Muscle of leg (tissue), 3 donors: ENCODE measurements at regions not wholly inside any gene's neighbourhood (a gene's known extent, or its start where the extent isn't known, plus 50 kb on each side); places are given as distances from the start of the nearest gene placed in this dataset.

Experiments used
- DNase-seq: peaks from one replicate; pipeline ENCODE4 v3.0.0; 2013
- H3K27ac ChIP-seq: one replicate; pipeline ENCODE4 v1.5.1; 2013; ENCODE audit warnings: mild to moderate bottlenecking, low read length, control low read depth
- H3K27me3 ChIP-seq: one replicate; pipeline ENCODE4 v1.6.1; 2013; ENCODE audit warnings: low read length; ENCODE audit not compliant: control insufficient read depth, insufficient read depth
- H3K36me3 ChIP-seq: one replicate; pipeline ENCODE4 v1.6.1; 2013; ENCODE audit warnings: low read length; ENCODE audit not compliant: control insufficient read depth, insufficient read depth
- H3K4me1 ChIP-seq: one replicate; pipeline ENCODE4 v1.6.1; 2013; ENCODE audit warnings: low read length; ENCODE audit not compliant: control insufficient read depth, insufficient read depth
- H3K4me3 ChIP-seq: one replicate; pipeline ENCODE4 v1.5.1; 2013; ENCODE audit warnings: low read length, control low read depth
- H3K9me3 ChIP-seq: replicated peaks from 2 replicates; pipeline ENCODE4 v1.6.1; 2013; ENCODE audit warnings: low read depth, low read length; ENCODE audit not compliant: control insufficient read depth
- WGBS: methylation state at CpG from one replicate; pipeline ENCODE4 v1.1.5; 2013; ENCODE audit warnings: missing lambda C conversion rate; ENCODE audit not compliant: insufficient coverage; 5-methylcytosine and 5-hydroxymethylcytosine counted together

- WGBS, result no CpG with 5 or more reads among the region's 1 CpG
- Histone ChIP-seq H3K27ac (no peak overlapping the region), H3K4me3 (no peak overlapping the region), H3K36me3 (no peaks in the 10 kb centered on the region), H3K9me3 (no peaks in the 10 kb centered on the region), H3K27me3 (no peaks in the 10 kb centered on the region), H3K4me1 (no peaks in the 10 kb centered on the region)
- DNase-seq, result no peak
Observed at GRCh38 chr12:24366514-24366913, 417.0 kb upstream of the SOX5 start.

- WGBS, result no CpG with 5 or more reads among the region's 2 CpGs
- DNase-seq, result no peak
- H3K27ac ChIP-seq, result no peak overlapping the region
- no peaks in the 10 kb centered on the region for H3K9me3 ChIP-seq
- H3K27me3 ChIP-seq, result no peaks in the 10 kb centered on the region
- no peaks in the 10 kb centered on the region for H3K36me3 ChIP-seq
- H3K4me3 ChIP-seq, result no peak overlapping the region
- no peaks in the 10 kb centered on the region for H3K4me1 ChIP-seq
Observed at GRCh38 chr12:24364921-24365320, 415.5 kb upstream of the SOX5 start.

DNA sequence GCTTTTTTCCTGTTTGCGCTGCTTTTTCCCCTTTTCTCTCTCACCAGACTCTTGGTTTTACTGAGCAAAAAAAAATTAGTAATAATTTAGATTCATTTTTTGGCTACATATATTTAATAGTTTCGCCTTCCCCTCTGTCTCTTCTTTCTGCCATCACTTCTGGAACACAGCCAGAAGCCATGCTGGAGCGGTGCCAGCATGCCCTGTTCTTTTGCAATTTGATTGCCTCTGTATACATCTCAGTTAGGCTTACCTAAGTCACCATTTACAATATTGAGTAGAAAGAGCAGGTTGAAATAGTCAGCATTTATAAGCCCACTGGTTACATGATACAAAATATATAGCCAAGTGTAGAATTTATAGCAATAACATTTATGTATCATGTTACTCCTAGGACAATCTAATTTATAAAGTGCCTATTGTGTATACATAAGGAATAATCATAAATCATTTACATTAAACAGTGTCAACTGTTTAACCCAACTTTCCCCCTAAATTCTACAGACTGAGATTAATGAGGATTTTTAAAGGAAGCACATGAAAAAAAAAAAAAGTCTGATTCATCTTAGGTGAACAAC, 413.8 kb upstream of the SOX5 start:
- no CpG with 5 or more reads among the region's 3 CpGs for WGBS
- Histone ChIP-seq H3K4me3 (no peak overlapping the region), H3K27me3 (no peaks in the 10 kb centered on the region), H3K4me1 (no peaks in the 10 kb centered on the region), H3K27ac (no peak overlapping the region), H3K9me3 (no peaks in the 10 kb centered on the region), H3K36me3 (no peaks in the 10 kb centered on the region)
- DNase-seq, result no peak

- Histone ChIP-seq H3K27me3 (no peaks in the 10 kb centered on the region), H3K9me3 (no peaks in the 10 kb centered on the region), H3K36me3 (no peaks in the 10 kb centered on the region), H3K4me1 (no peaks in the 10 kb centered on the region), H3K4me3 (no peak overlapping the region), H3K27ac (no peak overlapping the region)
- no peak for DNase-seq
- no CpG with 5 or more reads among the region's 6 CpGs for WGBS
Observed at GRCh38 chr12:24361877-24362580, 412.6 kb upstream of the SOX5 start.

DNA sequence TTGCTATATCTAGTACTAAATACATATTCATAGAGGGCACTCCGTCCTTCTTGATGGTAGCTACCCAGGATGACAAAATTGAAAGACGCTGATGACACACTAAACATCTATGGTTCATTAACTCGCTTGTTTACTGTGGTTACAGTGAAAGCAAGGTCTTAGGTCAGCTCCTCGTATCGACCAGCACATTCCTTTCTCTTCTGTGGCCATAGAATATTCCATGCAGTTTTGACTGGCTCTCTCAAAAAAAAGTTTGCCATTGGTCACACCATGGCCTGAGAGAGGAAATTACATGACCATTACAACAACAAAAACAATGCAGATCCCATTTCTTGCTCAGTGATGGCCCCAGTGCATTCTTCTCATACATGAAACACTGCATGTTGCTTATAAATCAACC, 411.4 kb upstream of the SOX5 start:
- H3K4me1 ChIP-seq, result no peaks in the 10 kb centered on the region
- WGBS, result 80% methylated on average over 1 of the region's 5 CpGs
- H3K36me3 ChIP-seq, result no peaks in the 10 kb centered on the region
- H3K27me3 ChIP-seq, result no peaks in the 10 kb centered on the region
- no peaks in the 10 kb centered on the region for H3K9me3 ChIP-seq
- DNase-seq, result no peak
- H3K27ac ChIP-seq, result no peak overlapping the region
- no peak overlapping the region for H3K4me3 ChIP-seq

- Histone ChIP-seq H3K36me3 (no peaks in the 10 kb centered on the region), H3K4me1 (no peaks in the 10 kb centered on the region), H3K9me3 (no peaks in the 10 kb centered on the region), H3K4me3 (no peak overlapping the region), H3K27ac (no peak overlapping the region), H3K27me3 (no peaks in the 10 kb centered on the region)
- DNase-seq, result no peak
- WGBS, result no CpG with 5 or more reads among the region's 4 CpGs
Observed at GRCh38 chr12:24360461-24360860, 411.0 kb upstream of the SOX5 start.

GRCh38 chr12:24360057-24360456, 410.6 kb upstream of the SOX5 start:
- Histone ChIP-seq H3K4me3 (no peak overlapping the region), H3K27me3 (no peaks in the 10 kb centered on the region), H3K4me1 (no peaks in the 10 kb centered on the region), H3K27ac (no peak overlapping the region), H3K36me3 (no peaks in the 10 kb centered on the region), H3K9me3 (no peaks in the 10 kb centered on the region)
- peak; percentile 11 for DNase-seq
- WGBS, result no CpG with 5 or more reads among the region's 1 CpG

DNA sequence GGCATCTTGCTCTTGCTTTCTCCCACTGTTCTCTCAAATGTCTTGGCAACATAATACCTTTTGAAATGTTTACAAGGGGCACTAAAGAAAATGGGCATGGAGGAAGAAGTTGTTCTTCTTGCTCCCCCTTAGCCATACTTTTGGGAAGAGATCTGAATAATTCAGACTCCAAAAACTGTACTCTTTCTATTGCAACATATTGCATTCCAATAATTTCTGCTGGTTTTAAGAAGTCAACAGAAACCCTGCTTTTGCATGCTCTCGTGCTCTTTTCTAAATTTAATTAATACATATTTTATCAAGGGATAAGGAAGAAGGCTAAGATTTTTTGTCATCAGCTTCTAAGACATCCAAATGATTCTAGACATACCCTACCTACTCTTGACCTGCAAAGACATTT, 409.9 kb upstream of the SOX5 start:
- H3K27ac ChIP-seq, result no peak overlapping the region
- WGBS, result no CpG with 5 or more reads among the region's 1 CpG
- H3K4me3 ChIP-seq, result no peak overlapping the region
- no peaks in the 10 kb centered on the region for H3K27me3 ChIP-seq
- no peak for DNase-seq
- H3K36me3 ChIP-seq, result no peaks in the 10 kb centered on the region
- no peaks in the 10 kb centered on the region for H3K9me3 ChIP-seq
- H3K4me1 ChIP-seq, result no peaks in the 10 kb centered on the region

GRCh38 chr12:24356240-24356804, 406.9 kb upstream of the SOX5 start:
- 36% methylated on average over 2 of the region's 3 CpGs for WGBS
- Histone ChIP-seq H3K4me1 (no peaks in the 10 kb centered on the region), H3K4me3 (no peak overlapping the region), H3K27ac (no peak overlapping the region), H3K9me3 (no peaks in the 10 kb centered on the region), H3K36me3 (no peaks in the 10 kb centered on the region), H3K27me3 (no peaks in the 10 kb centered on the region)
- DNase-seq, result no peak

DNA sequence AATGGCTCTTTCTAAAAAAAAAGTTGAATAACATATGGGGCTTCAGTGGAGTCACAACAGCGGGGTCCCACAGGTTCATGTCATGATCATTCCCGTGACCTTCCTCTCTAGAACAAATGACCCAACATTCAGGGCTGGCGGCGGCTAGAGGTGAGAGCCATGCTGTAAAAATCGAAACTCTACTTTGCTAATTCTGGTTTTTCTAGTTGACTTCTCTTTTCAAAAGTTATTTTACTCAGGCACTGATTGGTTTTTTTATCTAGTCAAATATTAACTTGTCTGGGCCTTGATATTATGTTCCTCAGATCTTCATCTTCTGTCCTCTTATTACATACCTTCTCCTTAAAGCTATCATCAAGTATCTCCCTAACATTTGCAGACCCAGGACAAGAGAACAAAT, 402.9 kb upstream of the SOX5 start:
- no peak overlapping the region for H3K27ac ChIP-seq
- H3K4me3 ChIP-seq, result no peak overlapping the region
- no peaks in the 10 kb centered on the region for H3K4me1 ChIP-seq
- DNase-seq, result no peak
- H3K36me3 ChIP-seq, result no peaks in the 10 kb centered on the region
- WGBS, result 84% methylated on average over 3 of the region's 5 CpGs
- no peaks in the 10 kb centered on the region for H3K27me3 ChIP-seq
- no peaks in the 10 kb centered on the region for H3K9me3 ChIP-seq
